PC-9 (cell line): ENCODE measurements at regions not wholly inside any gene's neighbourhood (a gene's known extent, or its start where the extent isn't known, plus 50 kb on each side); places are given as distances from the start of the nearest gene placed in this dataset.
A peak's percentile ranks its signal among the peaks of the same experiment; 100 is the strongest.
"Not testable (repeated sequence)": the region's sequence is repeated elsewhere in the genome, so short reads cannot be mapped to it uniquely, and the experiment has no call there.

Experiments used
- BruUV-seq: library from RNA; stranded (reverse); fragments of 400-500 nt; replicated peaks from 2 replicates; lab custom pipeline; 2021; lab: Mats Ljungman, UMichigan
- CTCF ChIA-PET: fragments of 300-600 bp; sonication (Branson Sonifier 250); formaldehyde crosslinking; loops from one replicate; lab custom pipeline; 2022; ENCODE audit warnings: antibody characterized with exemption; lab: Charles Lee
- POLR2A ChIA-PET: fragments of 300-600 bp; sonication (Branson Sonifier 250); formaldehyde crosslinking; loops from one replicate; lab custom pipeline; 2022; ENCODE audit warnings: antibody characterized with exemption; ENCODE audit not compliant: unreplicated experiment; lab: Charles Lee
- DNase-seq, 2 experiments: peaks; one replicate each; pipeline versions ENCODE4 v3.0.0 to v3.0.0-alpha.2; 2015 to 2022; ENCODE audit warnings: mixed read lengths in 1 of 2
- H2AFZ ChIP-seq: fragments of 200-600 bp; sonication (generic); 2 replicates; pipeline ENCODE4 v1.8.1; 2017; ENCODE audit warnings: antibody characterized with exemption
- H3F3A ChIP-seq: fragments of 200-600 bp; sonication (generic); 2 replicates; pipeline ENCODE4 v1.8.1; 2017; ENCODE audit warnings: antibody characterized with exemption, mild to moderate bottlenecking, low read depth; ENCODE audit not compliant: insufficient read depth
- H3K27ac ChIP-seq: fragments of 200-600 bp; sonication (generic); 2 replicates; pipeline ENCODE4 v1.6.1; 2016; ENCODE audit warnings: mixed run types
- H3K27me3 ChIP-seq: fragments of 200-600 bp; sonication (generic); 2 replicates; pipeline ENCODE4 v1.6.1; 2016; ENCODE audit warnings: low read depth, mixed run types; ENCODE audit not compliant: insufficient read depth
- H3K36me3 ChIP-seq: fragments of 200-600 bp; sonication (generic); 2 replicates; pipeline ENCODE4 v1.6.1; 2016; ENCODE audit warnings: low read depth, mixed run types
- H3K4me1 ChIP-seq: fragments of 200-600 bp; sonication (generic); replicated peaks from 2 replicates; pipeline ENCODE4 v1.6.1; 2016; ENCODE audit warnings: mixed run types; ENCODE audit not compliant: insufficient read depth
- H3K4me2 ChIP-seq: fragments of 200-600 bp; sonication (generic); 2 replicates; pipeline ENCODE4 v1.6.1; 2017; ENCODE audit warnings: mixed run types
- H3K4me3 ChIP-seq: fragments of 200-600 bp; sonication (generic); 2 replicates; pipeline ENCODE4 v1.6.1; 2016; ENCODE audit warnings: mixed run types
- H3K79me2 ChIP-seq: fragments of 200-600 bp; sonication (generic); 2 replicates; pipeline ENCODE4 v1.6.1; 2017; ENCODE audit warnings: low read depth, mixed run types
- H3K9me2 ChIP-seq: fragments of 200-600 bp; sonication (generic); 2 replicates; pipeline ENCODE4 v1.8.1; 2017; ENCODE audit warnings: mild to moderate bottlenecking; ENCODE audit not compliant: insufficient read depth
- H3K9me3 ChIP-seq: fragments of 200-600 bp; sonication (generic); 2 replicates; pipeline ENCODE4 v1.8.1; 2016; ENCODE audit warnings: low read depth; ENCODE audit not compliant: insufficient read depth
- H4K20me1 ChIP-seq: fragments of 200-600 bp; sonication (generic); 2 replicates; pipeline ENCODE4 v1.8.1; 2017; ENCODE audit not compliant: insufficient read depth
- EZH2 ChIP-seq: fragments of 200-600 bp; sonication (generic); IDR thresholded peaks from 2 replicates; pipeline ENCODE4 v1.8.0; 2017; ENCODE audit warnings: antibody characterized with exemption, low read depth
- intact Hi-C: fragments of 100-400 bp; cut with micrococcal nuclease; formaldehyde crosslinking; loops from one replicate; pipeline ENCODE4 v1.10.0; 2022; ENCODE audit not compliant: unreplicated experiment
- TF ChIP-seq, protein P1 (sequence below): fragments of 200-600 bp; sonication (generic); conservative IDR thresholded peaks from 2 replicates; pipeline ENCODE4 v1.6.1; 2017; ENCODE audit warnings: mixed run types, antibody characterized with exemption, mild to moderate bottlenecking, moderate library complexity

DNA sequence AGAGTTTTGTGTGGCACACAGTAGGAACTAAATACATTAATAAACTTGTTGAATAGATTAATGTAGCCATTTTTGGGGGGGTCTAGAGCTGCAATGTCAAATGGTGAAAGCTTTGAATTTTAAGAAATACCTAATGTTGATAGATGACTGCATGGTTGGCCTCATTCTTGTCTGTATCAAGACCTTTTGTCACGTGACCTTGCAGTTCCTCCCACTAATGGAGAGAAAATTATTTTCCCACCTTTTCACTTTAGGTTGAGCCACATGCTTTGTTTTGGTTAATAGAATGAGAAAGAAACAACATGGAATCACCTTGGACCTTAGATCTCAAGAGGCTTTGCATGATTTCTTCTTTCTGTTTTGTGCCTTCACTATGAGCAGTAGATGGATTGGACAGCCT, 223.6 kb upstream of the DEPDC1 start:
- no peaks in the 10 kb centered on the region for H3K9me3 ChIP-seq
- TF ChIP-seq, protein P1, sequence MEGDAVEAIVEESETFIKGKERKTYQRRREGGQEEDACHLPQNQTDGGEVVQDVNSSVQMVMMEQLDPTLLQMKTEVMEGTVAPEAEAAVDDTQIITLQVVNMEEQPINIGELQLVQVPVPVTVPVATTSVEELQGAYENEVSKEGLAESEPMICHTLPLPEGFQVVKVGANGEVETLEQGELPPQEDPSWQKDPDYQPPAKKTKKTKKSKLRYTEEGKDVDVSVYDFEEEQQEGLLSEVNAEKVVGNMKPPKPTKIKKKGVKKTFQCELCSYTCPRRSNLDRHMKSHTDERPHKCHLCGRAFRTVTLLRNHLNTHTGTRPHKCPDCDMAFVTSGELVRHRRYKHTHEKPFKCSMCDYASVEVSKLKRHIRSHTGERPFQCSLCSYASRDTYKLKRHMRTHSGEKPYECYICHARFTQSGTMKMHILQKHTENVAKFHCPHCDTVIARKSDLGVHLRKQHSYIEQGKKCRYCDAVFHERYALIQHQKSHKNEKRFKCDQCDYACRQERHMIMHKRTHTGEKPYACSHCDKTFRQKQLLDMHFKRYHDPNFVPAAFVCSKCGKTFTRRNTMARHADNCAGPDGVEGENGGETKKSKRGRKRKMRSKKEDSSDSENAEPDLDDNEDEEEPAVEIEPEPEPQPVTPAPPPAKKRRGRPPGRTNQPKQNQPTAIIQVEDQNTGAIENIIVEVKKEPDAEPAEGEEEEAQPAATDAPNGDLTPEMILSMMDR, result no peak
- no peak for TF ChIP-seq EZH2
- H3K4me1 ChIP-seq, result no peaks in the 10 kb centered on the region
- ChIA-PET CTCF (no interaction called here), POLR2A (no interaction called here)
- H3K36me3 ChIP-seq, result no peaks in the 10 kb centered on the region
- no peak overlapping the region for H3K27ac ChIP-seq
- DNase-seq, result no peak
- no peaks in the 10 kb centered on the region for H3K79me2 ChIP-seq
- BruUV-seq, result no TSS peak
- no peaks in the 10 kb centered on the region for H4K20me1 ChIP-seq
- no peaks in the 10 kb centered on the region for H3K9me2 ChIP-seq
- H2AFZ ChIP-seq, result no peak overlapping the region
- no peak overlapping the region for H3K4me3 ChIP-seq
- no peaks in the 10 kb centered on the region for H3F3A ChIP-seq
- no peaks in the 10 kb centered on the region for H3K27me3 ChIP-seq
- H3K4me2 ChIP-seq, result no peak overlapping the region
- intact Hi-C loops, result no loop called here

DNA sequence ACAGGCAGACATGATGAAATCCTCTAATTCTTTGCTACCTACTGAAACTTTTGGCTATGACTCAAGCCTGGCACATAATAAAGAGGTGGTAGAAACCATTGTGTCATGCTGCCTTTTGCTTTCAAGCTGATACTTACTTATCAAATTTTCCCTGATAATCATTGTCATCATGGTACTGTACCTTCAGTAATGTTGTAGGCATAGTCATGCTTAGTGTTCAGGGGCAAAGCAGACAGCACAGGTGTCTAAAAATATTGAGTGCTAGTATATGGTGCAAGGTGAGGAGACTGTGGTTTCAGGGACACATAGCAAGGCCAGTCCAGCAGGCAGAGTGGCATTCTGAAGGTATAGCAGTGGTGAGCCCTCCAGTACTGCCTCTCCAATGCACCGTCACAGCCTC, 226.9 kb upstream of the DEPDC1 start:
- CTCF ChIA-PET, result no interaction called here
- intact Hi-C loops, result no loop called here
- no peak for DNase-seq
- Histone ChIP-seq H2AFZ (no peak overlapping the region), H3K36me3 (no peaks in the 10 kb centered on the region), H3K27ac (no peak overlapping the region), H3K79me2 (no peaks in the 10 kb centered on the region), H3K9me2 (no peaks in the 10 kb centered on the region), H4K20me1 (no peaks in the 10 kb centered on the region), H3K27me3 (no peaks in the 10 kb centered on the region), H3K4me3 (no peak overlapping the region), H3K9me3 (no peaks in the 10 kb centered on the region), H3K4me2 (no peak overlapping the region), H3K4me1 (no peaks in the 10 kb centered on the region), H3F3A (no peaks in the 10 kb centered on the region)
- POLR2A ChIA-PET, result no interaction called here
- TF ChIP-seq, protein P1, result no peak
- TF ChIP-seq EZH2, result no peak
- BruUV-seq, result no TSS peak

DNA sequence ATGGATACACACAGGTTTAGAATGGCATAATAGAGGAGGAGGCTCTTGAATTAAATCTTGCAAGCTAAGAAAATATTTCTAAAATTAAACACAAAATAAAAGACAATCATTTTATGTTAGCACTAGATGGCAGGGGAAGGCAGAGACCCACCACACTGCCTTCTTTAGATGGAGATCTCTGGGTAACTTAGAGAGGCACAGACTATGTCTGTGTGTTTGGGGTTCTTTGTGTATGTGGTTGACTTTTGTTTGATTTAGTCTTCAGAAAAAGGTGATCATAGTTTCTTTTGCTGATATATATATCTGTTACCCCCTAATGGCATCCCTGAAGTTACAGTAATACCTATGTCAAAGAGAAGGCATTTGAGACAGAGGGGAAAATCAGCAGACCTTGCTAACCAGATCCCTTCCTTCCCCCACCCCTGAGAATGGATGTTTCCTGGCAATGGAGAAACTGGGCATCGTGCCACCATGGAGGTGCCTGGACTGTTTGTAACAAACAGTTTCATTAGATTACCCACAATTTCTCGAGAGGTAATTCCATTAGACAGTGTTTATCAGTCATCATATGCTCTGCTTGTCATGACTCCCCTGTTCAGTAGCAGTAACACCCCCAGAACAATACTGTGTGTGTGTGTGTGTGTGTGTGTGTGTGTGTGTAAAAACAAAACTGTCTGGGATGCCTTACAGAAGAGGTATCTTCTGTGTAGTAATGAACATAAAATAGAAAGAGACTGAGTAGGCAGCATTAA, 228.3 kb upstream of the DEPDC1 start:
- H3K4me2 ChIP-seq, result no peak overlapping the region
- no peaks in the 10 kb centered on the region for H3K9me3 ChIP-seq
- H3K4me1 ChIP-seq, result no peaks in the 10 kb centered on the region
- H3K79me2 ChIP-seq, result no peaks in the 10 kb centered on the region
- no peaks in the 10 kb centered on the region for H3K9me2 ChIP-seq
- CTCF ChIA-PET, result no interaction called here
- no peaks in the 10 kb centered on the region for H3K36me3 ChIP-seq
- H3K27ac ChIP-seq, result no peak overlapping the region
- intact Hi-C loops, result no loop called here
- POLR2A ChIA-PET, result interaction anchor here (0.6 kb wide), 1 partner anchor 148 kb away, joined by 4 read pairs; no protein-coding TSS in a partner anchor
- no peak overlapping the region for H2AFZ ChIP-seq
- peak in 1 of 2 experiments; percentile 21 for DNase-seq
- H3K27me3 ChIP-seq, result no peaks in the 10 kb centered on the region
- no peaks in the 10 kb centered on the region for H3F3A ChIP-seq
- BruUV-seq, result no TSS peak
- H3K4me3 ChIP-seq, result no peak overlapping the region
- TF ChIP-seq, protein P1, result no peak
- TF ChIP-seq EZH2, result no peak
- H4K20me1 ChIP-seq, result no peaks in the 10 kb centered on the region

DNA sequence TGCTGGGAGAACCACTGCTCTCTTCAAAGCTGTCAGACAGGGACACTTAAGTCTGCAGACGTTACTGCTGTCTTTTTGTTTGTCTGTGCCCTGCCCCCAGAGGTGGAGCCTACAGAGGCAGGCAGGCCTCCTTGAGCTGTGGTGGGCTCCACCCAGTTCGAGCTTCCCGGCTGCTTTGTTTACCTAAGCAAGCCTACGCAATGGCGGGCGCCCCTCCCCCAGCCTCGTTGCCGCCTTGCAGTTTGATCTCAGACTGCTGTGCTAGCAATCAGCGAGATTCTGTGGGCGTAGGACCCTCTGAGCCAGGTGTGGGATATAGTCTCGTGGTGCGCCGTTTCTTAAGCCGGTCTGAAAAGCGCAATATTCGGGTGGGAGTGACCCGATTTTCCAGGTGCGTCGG, 242.6 kb upstream of the DEPDC1 start:
- H3K27ac ChIP-seq, intact Hi-C loops, H3K36me3 ChIP-seq, H3K27me3 ChIP-seq, H3F3A ChIP-seq, POLR2A ChIA-PET, H3K79me2 ChIP-seq, CTCF ChIA-PET, H3K9me2 ChIP-seq, H3K9me3 ChIP-seq, BruUV-seq, H4K20me1 ChIP-seq, H3K4me1 ChIP-seq, H2AFZ ChIP-seq: not testable (repeated sequence)
- peak overlapping the region; percentile 46; the same call in 1 of the 2 replicates for H3K4me3 ChIP-seq
- DNase-seq, result peak in 1 of 2 experiments; percentile 29
- peak overlapping the region; percentile 53 for H3K4me2 ChIP-seq
